ENCODE measurements at regions not wholly inside any gene's neighbourhood (a gene's known extent, or its start where the extent isn't known, plus 50 kb on each side); places are given as distances from the start of the nearest gene placed in this dataset.

DNA sequence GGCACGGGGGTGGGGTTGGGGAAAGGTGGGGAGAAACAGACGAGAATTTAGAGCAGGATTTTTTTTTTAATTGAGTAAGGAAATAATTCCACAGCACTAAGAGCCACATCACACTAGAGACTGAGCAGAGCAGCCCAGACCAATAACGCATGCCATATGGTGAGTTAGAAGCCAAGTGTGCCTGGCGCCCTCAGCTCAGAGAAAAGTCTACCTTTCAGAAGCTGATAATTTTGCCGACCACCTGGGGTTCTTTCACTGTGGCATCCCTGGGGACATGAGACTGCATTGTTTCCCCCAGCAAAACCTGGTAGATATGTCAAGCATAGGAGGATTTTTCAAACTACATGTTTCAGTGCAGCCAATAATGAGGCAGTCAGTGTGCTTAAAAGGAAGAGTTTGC lies 516.8 kb downstream of the SMARCA1 start:
- Histone ChIP-seq H3K36me3 (ENCODE audit: insufficient read depth, low read length, poor library complexity, severe bottlenecking) (no peaks in the 10 kb centered on the region), H3K27me3 (replicated peaks; ENCODE audit: insufficient read depth, low read depth, low read length, poor library complexity) (no peaks in the 10 kb centered on the region), H3K9me3 (ENCODE audit: low read depth, low read length, poor library complexity, severe bottlenecking) (no peaks in the 10 kb centered on the region), H3K4me1 (ENCODE audit: insufficient read depth, low read length, poor library complexity, severe bottlenecking) (no peaks in the 10 kb centered on the region), H3K4me3 (ENCODE audit: low read depth, low read length, poor library complexity, severe bottlenecking) (no peak overlapping the region), H3K27ac (ENCODE audit: low read depth, low read length, poor library complexity, severe bottlenecking) (no peak overlapping the region)
- ChIA-PET POLR2A (ENCODE audit: low non-redundant PET) (no interaction called here), CTCF (no interaction called here)
- intact Hi-C loops (cut with micrococcal nuclease; ENCODE audit: unreplicated experiment): no loop called here
- no peak for TF ChIP-seq EZH2 (IDR thresholded peaks at IDR 0.05; ENCODE audit: borderline replicate concordance, low read depth, low read length, poor library complexity, severe bottlenecking)
- TF ChIP-seq, protein P1, sequence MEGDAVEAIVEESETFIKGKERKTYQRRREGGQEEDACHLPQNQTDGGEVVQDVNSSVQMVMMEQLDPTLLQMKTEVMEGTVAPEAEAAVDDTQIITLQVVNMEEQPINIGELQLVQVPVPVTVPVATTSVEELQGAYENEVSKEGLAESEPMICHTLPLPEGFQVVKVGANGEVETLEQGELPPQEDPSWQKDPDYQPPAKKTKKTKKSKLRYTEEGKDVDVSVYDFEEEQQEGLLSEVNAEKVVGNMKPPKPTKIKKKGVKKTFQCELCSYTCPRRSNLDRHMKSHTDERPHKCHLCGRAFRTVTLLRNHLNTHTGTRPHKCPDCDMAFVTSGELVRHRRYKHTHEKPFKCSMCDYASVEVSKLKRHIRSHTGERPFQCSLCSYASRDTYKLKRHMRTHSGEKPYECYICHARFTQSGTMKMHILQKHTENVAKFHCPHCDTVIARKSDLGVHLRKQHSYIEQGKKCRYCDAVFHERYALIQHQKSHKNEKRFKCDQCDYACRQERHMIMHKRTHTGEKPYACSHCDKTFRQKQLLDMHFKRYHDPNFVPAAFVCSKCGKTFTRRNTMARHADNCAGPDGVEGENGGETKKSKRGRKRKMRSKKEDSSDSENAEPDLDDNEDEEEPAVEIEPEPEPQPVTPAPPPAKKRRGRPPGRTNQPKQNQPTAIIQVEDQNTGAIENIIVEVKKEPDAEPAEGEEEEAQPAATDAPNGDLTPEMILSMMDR (conservative IDR thresholded peaks at IDR 0.05; ENCODE audit: low read depth, low read length): no peak
- BruUV-seq (replicated peaks): no TSS peak
- DNase-seq (ENCODE audit: low spot score): peak; percentile 2

DNA sequence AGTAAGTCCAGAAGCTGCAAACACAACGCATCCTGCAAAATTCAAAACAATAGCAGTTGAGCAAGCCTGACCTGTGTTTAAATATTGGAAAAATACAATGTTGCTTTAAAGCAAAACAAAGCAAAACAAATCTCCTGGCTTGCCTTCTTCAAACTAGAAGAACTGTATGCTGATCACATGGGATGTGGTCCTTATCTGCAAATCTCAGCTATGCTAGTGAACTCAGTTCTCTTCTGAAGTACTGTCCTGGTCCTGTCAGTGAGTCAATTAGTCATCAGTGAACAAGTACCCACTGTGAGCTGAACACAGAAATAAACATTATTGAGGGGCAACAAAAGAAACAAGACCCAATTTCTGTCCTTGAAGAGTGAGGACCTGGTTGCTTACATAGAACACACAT lies 522.5 kb downstream of the SMARCA1 start:
- no peak for DNase-seq (ENCODE audit: low spot score)
- Histone ChIP-seq H3K4me3 (ENCODE audit: low read depth, low read length, poor library complexity, severe bottlenecking) (no peak overlapping the region), H3K9me3 (ENCODE audit: low read depth, low read length, poor library complexity, severe bottlenecking) (no peaks in the 10 kb centered on the region), H3K36me3 (ENCODE audit: insufficient read depth, low read length, poor library complexity, severe bottlenecking) (no peaks in the 10 kb centered on the region), H3K27ac (ENCODE audit: low read depth, low read length, poor library complexity, severe bottlenecking) (no peak overlapping the region), H3K4me1 (ENCODE audit: insufficient read depth, low read length, poor library complexity, severe bottlenecking) (no peaks in the 10 kb centered on the region), H3K27me3 (replicated peaks; ENCODE audit: insufficient read depth, low read depth, low read length, poor library complexity) (no peaks in the 10 kb centered on the region)
- TF ChIP-seq, protein P1 (conservative IDR thresholded peaks at IDR 0.05; ENCODE audit: low read depth, low read length): no peak
- TF ChIP-seq EZH2 (IDR thresholded peaks at IDR 0.05; ENCODE audit: borderline replicate concordance, low read depth, low read length, poor library complexity, severe bottlenecking): no peak
- ChIA-PET CTCF (no interaction called here), POLR2A (ENCODE audit: low non-redundant PET) (no interaction called here)
- BruUV-seq (replicated peaks): no TSS peak
- intact Hi-C loops (cut with micrococcal nuclease; ENCODE audit: unreplicated experiment): no loop called here

DNA sequence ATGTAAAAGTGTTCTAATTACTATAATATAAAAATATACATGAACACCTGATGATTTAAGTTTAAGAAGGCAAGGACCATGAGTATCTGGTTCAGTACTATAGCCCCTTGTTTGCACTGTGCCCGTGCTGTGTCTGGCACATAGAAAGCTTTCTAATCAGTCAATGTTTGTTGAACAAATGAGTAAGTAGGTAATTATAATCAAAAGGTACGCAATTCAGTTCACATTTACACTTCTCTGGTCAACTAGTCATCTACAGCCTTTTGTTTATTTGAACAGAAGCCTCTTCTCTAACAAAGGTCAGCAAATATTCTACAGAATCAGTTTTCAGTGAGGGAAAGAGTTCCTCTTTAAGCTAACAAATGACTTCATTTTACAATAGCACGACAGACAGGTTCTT lies 523.3 kb downstream of the SMARCA1 start:
- intact Hi-C loops (cut with micrococcal nuclease; ENCODE audit: unreplicated experiment): no loop called here
- BruUV-seq (replicated peaks): no TSS peak
- no peak for DNase-seq (ENCODE audit: low spot score)
- H3K4me3 ChIP-seq (ENCODE audit: low read depth, low read length, poor library complexity, severe bottlenecking): no peak overlapping the region
- TF ChIP-seq, protein P1 (conservative IDR thresholded peaks at IDR 0.05; ENCODE audit: low read depth, low read length): no peak
- TF ChIP-seq EZH2 (IDR thresholded peaks at IDR 0.05; ENCODE audit: borderline replicate concordance, low read depth, low read length, poor library complexity, severe bottlenecking): no peak
- H3K27ac ChIP-seq (ENCODE audit: low read depth, low read length, poor library complexity, severe bottlenecking): no peak overlapping the region
- no peaks in the 10 kb centered on the region for H3K9me3 ChIP-seq (ENCODE audit: low read depth, low read length, poor library complexity, severe bottlenecking)
- POLR2A ChIA-PET (ENCODE audit: low non-redundant PET): no interaction called here
- H3K4me1 ChIP-seq (ENCODE audit: insufficient read depth, low read length, poor library complexity, severe bottlenecking): no peaks in the 10 kb centered on the region
- CTCF ChIA-PET: no interaction called here
- H3K36me3 ChIP-seq (ENCODE audit: insufficient read depth, low read length, poor library complexity, severe bottlenecking): no peaks in the 10 kb centered on the region
- H3K27me3 ChIP-seq (replicated peaks; ENCODE audit: insufficient read depth, low read depth, low read length, poor library complexity): no peaks in the 10 kb centered on the region
